A673 (cell line): ENCODE measurements at regions not wholly inside any gene's neighbourhood (a gene's known extent, or its start where the extent isn't known, plus 50 kb on each side); places are given as distances from the start of the nearest gene placed in this dataset.

ENCODE experiments used
- CTCF ChIP-seq: fragments of 300-800, 200-600 bp; sonication (generic); conservative IDR thresholded peaks from 2 replicates; pipeline ENCODE4 v1.5.1; 2017; ENCODE audit warnings: low read depth, mild to moderate bottlenecking, antibody characterized with exemption, low read length, moderate library complexity, mixed read lengths
- EZH2 ChIP-seq: fragments of 200-600 bp; sonication (generic); IDR thresholded peaks from 2 replicates; pipeline ENCODE4 v1.6.1; 2017; ENCODE audit warnings: borderline replicate concordance, low read depth, mild to moderate bottlenecking, mixed read lengths, antibody characterized with exemption, low read length; ENCODE audit not compliant: poor library complexity, severe bottlenecking

GRCh38 chr13:40146063-40146462 lies 490.6 kb downstream of the COG6 start:
- TF ChIP-seq CTCF, result peak; percentile 30; the same call in 1 of the 2 replicates
- TF ChIP-seq EZH2, result no peak
